GM12878 (cell line): ENCODE measurements at regions not wholly inside any gene's neighbourhood (a gene's known extent, or its start where the extent isn't known, plus 50 kb on each side); places are given as distances from the start of the nearest gene placed in this dataset.
A peak's percentile ranks its signal among the peaks of the same experiment; 100 is the strongest.

Experiments used
- ATAC-seq: fragments of 200-7000 bp; cut with Tn5 transposase; 3 replicates; pipeline ENCODE4 v1.9.1; 2020; ENCODE audit warnings: mild to moderate bottlenecking, moderate library complexity
- BruUV-seq: library from RNA; stranded (reverse); fragments of 400-500 nt; replicated peaks from 2 replicates; lab custom pipeline; 2021; lab: Mats Ljungman, UMichigan
- CTCF ChIA-PET: fragments of 300-600 bp; sonication (Branson Sonifier 250); formaldehyde crosslinking; extraction: SDS; loops from one replicate; lab custom pipeline; 2021; ENCODE audit warnings: inconsistent platforms; lab: Yijun Ruan, JAX
- POLR2A ChIA-PET: fragments of 350-600 bp; formaldehyde crosslinking; extraction: SDS; loops from one replicate; lab custom pipeline; 2021; ENCODE audit warnings: inconsistent platforms; lab: Charles Lee
- RAD21 ChIA-PET: fragments of 300-600 bp; sonication (Branson Sonifier 250); formaldehyde crosslinking; loops from one replicate; lab custom pipeline; 2023; ENCODE audit warnings: antibody characterized with exemption; ENCODE audit not compliant: unreplicated experiment; lab: Charles Lee
- SMC1A ChIA-PET: fragments of 300-600 bp; sonication (Branson Sonifier 250); formaldehyde crosslinking; loops from one replicate; lab custom pipeline; 2023; ENCODE audit not compliant: unreplicated experiment, uncharacterized antibody; lab: Charles Lee
- DNase-seq: peaks from one replicate; pipeline ENCODE4 v3.0.0-alpha.2; 2011; ENCODE audit warnings: low read depth, low spot score
- FAIRE-seq: peaks from 3 replicates; lab custom pipeline; 2011; peaks lifted over from hg19 to GRCh38; lab: Jason Lieb, UNC
- H2AFZ ChIP-seq: 2 replicates; pipeline ENCODE4 v1.6.0; 2011; ENCODE audit warnings: low read depth, low read length, control low read depth; ENCODE audit not compliant: control insufficient read depth
- H3K27ac ChIP-seq: 2 replicates; pipeline ENCODE4 v1.5.1; 2011; ENCODE audit warnings: control low read depth; ENCODE audit not compliant: control insufficient read depth, insufficient read depth
- H3K27me3 ChIP-seq, 2 experiments: replicated peaks in 1 of 2; 2 replicates each; pipeline versions ENCODE4 v1.6.0 to v1.6.1; 2011; ENCODE audit warnings: low read length in 1 of 2; ENCODE audit not compliant: control insufficient read depth in 2 of 2, insufficient read depth in 2 of 2
- H3K36me3 ChIP-seq, 2 experiments: 2 replicates each; pipeline ENCODE4 v1.5.1; 2011; ENCODE audit warnings: low read length in 1 of 2; ENCODE audit not compliant: control insufficient read depth in 2 of 2, insufficient read depth in 2 of 2
- H3K4me1 ChIP-seq: 2 replicates; pipeline ENCODE4 v1.6.1; 2011; ENCODE audit warnings: mild to moderate bottlenecking, low read length, moderate library complexity, mixed read lengths; ENCODE audit not compliant: control insufficient read depth, insufficient read depth
- H3K4me2 ChIP-seq: 2 replicates; pipeline ENCODE4 v1.6.0; 2011; ENCODE audit warnings: control low read depth; ENCODE audit not compliant: control insufficient read depth, insufficient read depth
- H3K4me3 ChIP-seq: fragments of 200-600 bp; sonication (generic); 2 replicates; pipeline ENCODE4 v1.5.1; 2016
- H3K79me2 ChIP-seq: 2 replicates; pipeline ENCODE4 v1.6.0; 2011; ENCODE audit warnings: low read length; ENCODE audit not compliant: control insufficient read depth, insufficient read depth
- H3K9ac ChIP-seq: 2 replicates; pipeline ENCODE4 v1.8.0; 2011; ENCODE audit warnings: low read length, control low read depth, mixed read lengths; ENCODE audit not compliant: control insufficient read depth, insufficient read depth
- H3K9me3 ChIP-seq: replicated peaks from 3 replicates; pipeline ENCODE4 v1.5.1; 2011; ENCODE audit warnings: mild to moderate bottlenecking, low read length; ENCODE audit not compliant: control insufficient read depth, insufficient read depth
- H4K20me1 ChIP-seq: 2 replicates; pipeline ENCODE4 v1.6.0; 2011; ENCODE audit not compliant: control insufficient read depth, insufficient read depth
- ATF7 ChIP-seq: fragments of 450-650 bp; IDR thresholded peaks from 2 replicates; pipeline ENCODE4 v1.6.1; 2016; ENCODE audit warnings: low read depth, mild to moderate bottlenecking
- CEBPB ChIP-seq, 2 experiments: fragments of 150-350 bp in 1 of 2; IDR thresholded peaks; 2 replicates each; pipeline ENCODE4 v1.6.1; 2012 to 2014; ENCODE audit warnings: low read depth in 2 of 2, low read length in 2 of 2, borderline replicate concordance in 1 of 2, inconsistent platforms in 1 of 2
- FOS ChIP-seq: IDR thresholded peaks from 3 replicates; pipeline ENCODE4 v1.6.1; 2011; ENCODE audit warnings: borderline replicate concordance; ENCODE audit not compliant: insufficient read length; ENCODE audit errors: extremely low read depth
- GATAD2B ChIP-seq: fragments of 450-650 bp; conservative IDR thresholded peaks from 2 replicates; pipeline ENCODE4 v1.6.1; 2017; ENCODE audit warnings: low read depth, mild to moderate bottlenecking, moderate library complexity
- MLLT1 ChIP-seq: fragments of 450-650 bp; IDR thresholded peaks from 2 replicates; pipeline ENCODE4 v1.6.1; 2016; ENCODE audit warnings: mild to moderate bottlenecking
- NFIC ChIP-seq: IDR thresholded peaks from 2 replicates; pipeline ENCODE4 v1.6.1; 2012; ENCODE audit warnings: low read depth, mild to moderate bottlenecking, inconsistent platforms, low read length, moderate library complexity
- NFXL1 ChIP-seq: fragments of 450-650 bp; IDR thresholded peaks from 2 replicates; pipeline ENCODE4 v1.6.1; 2017; ENCODE audit warnings: antibody characterized with exemption, mild to moderate bottlenecking, borderline replicate concordance
- NR2F1 ChIP-seq: fragments of 450-650 bp; conservative IDR thresholded peaks from 2 replicates; pipeline ENCODE4 v1.6.1; 2017; ENCODE audit warnings: mild to moderate bottlenecking
- POLR2A ChIP-seq: IDR thresholded peaks from 2 replicates; pipeline ENCODE4 v1.6.1; 2011; ENCODE audit warnings: low read depth, mild to moderate bottlenecking, low read length
- SIN3A ChIP-seq: IDR thresholded peaks from 2 replicates; pipeline ENCODE4 v1.6.1; 2012; ENCODE audit warnings: low read depth, low read length, improper control_type of control experiment
- SIX5 ChIP-seq: IDR thresholded peaks from 2 replicates; pipeline ENCODE4 v1.6.1; 2011; ENCODE audit warnings: mild to moderate bottlenecking, low read depth, low read length, moderate library complexity; ENCODE audit not compliant: severe bottlenecking
- ZBTB11 ChIP-seq: fragments of 450-650 bp; formaldehyde crosslinking; IDR thresholded peaks from 2 replicates; pipeline ENCODE4 v1.5.0; 2022; ENCODE audit warnings: mild to moderate bottlenecking, missing genetic modification characterization
- ZNF207 ChIP-seq: fragments of 450-650 bp; IDR thresholded peaks from 2 replicates; pipeline ENCODE4 v1.6.1; 2014; ENCODE audit warnings: antibody characterized with exemption, mild to moderate bottlenecking, borderline replicate concordance
- WGBS: methylation state at CpG from one replicate; pipeline ENCODE4 v1.1.6; 2016; ENCODE audit warnings: low lambda C conversion rate; ENCODE audit not compliant: insufficient replicate concordance, insufficient coverage; ENCODE audit errors: missing lambda C conversion rate; 5-methylcytosine and 5-hydroxymethylcytosine counted together
- in situ Hi-C: fragments of 300-500 bp; cut with MboI; formaldehyde crosslinking; loops from 9 replicates; pipeline ENCODE4 v1.14.3; 2018; ENCODE audit warnings: mixed read lengths
- intact Hi-C: fragments of 100-400 bp; cut with micrococcal nuclease; formaldehyde crosslinking; loops from one replicate; pipeline ENCODE4 v1.14.2; 2022; ENCODE audit not compliant: unreplicated experiment

GRCh38 chr6:119447921-119448320 is 98.4 kb upstream of the MAN1A1 start:
- no peak for ATAC-seq
- H3K4me2 ChIP-seq, result no peak overlapping the region
- ChIA-PET POLR2A (interaction anchor here (0.7 kb wide), 3 partner anchors 96 to 267 kb away, joined by 3 to 4 read pairs (median 3); no protein-coding TSS in a partner anchor), SMC1A (interaction anchor here (0.7 to 12.9 kb wide), 4 partner anchors 12 to 116 kb away, joined by 4 to 109 read pairs (median 14); no protein-coding TSS in a partner anchor), RAD21 (interaction anchor here (1.7 to 1.9 kb wide), 2 partner anchors 10 to 15 kb away, joined by 6 to 8 read pairs; no protein-coding TSS in a partner anchor), CTCF (interaction anchor here (1.5 to 1.9 kb wide), 2 partner anchors 14 to 90 kb away, joined by 4 to 8 read pairs; no protein-coding TSS in a partner anchor)
- no peaks in the 10 kb centered on the region for H3K79me2 ChIP-seq
- no peak overlapping the region for H3K4me3 ChIP-seq
- H3K27me3 ChIP-seq, result no peaks in the 10 kb centered on the region
- no TSS peak for BruUV-seq
- peaks cover 2% of the 10 kb centered on the region; the same call in 1 of the 3 replicates for H3K9me3 ChIP-seq
- in situ Hi-C loops, result no loop called here
- no peaks in the 10 kb centered on the region for H4K20me1 ChIP-seq
- intact Hi-C loops, result loop anchor here (2.0 to 10.0 kb wide), 2 partner anchors 15 to 87 kb away; no protein-coding TSS in a partner anchor
- peaks cover 46% of the 10 kb centered on the region for H3K4me1 ChIP-seq
- H3K36me3 ChIP-seq, result no peaks in the 10 kb centered on the region
- no peak overlapping the region for H3K27ac ChIP-seq
- TF ChIP-seq GATAD2B (no peak), NFXL1 (no peak), NR2F1 (no peak), MLLT1 (no peak), NFIC (no peak)
- no peak for FAIRE-seq
- H3K9ac ChIP-seq, result no peak overlapping the region
- H2AFZ ChIP-seq, result no peak overlapping the region
- 97% methylated on average over 3 of the region's 3 CpGs for WGBS
- DNase-seq, result no peak

GRCh38 chr6:119446609-119447008 is 97.0 kb upstream of the MAN1A1 start:
- Histone ChIP-seq H4K20me1 (no peaks in the 10 kb centered on the region), H3K4me1 (peaks cover 53% of the 10 kb centered on the region), H3K27ac (no peak overlapping the region; the same call in 1 of the 2 replicates), H3K36me3 (no peaks in the 10 kb centered on the region), H3K9ac (no peak overlapping the region), H3K79me2 (no peaks in the 10 kb centered on the region), H3K27me3 (no peaks in the 10 kb centered on the region), H3K4me3 (no peak overlapping the region), H3K4me2 (peak overlapping the region; percentile 22; the same call in 1 of the 2 replicates), H2AFZ (peak overlapping the region; percentile 47), H3K9me3 (peaks cover 2% of the 10 kb centered on the region; the same call in 2 of the 3 replicates)
- SMC1A ChIA-PET, result interaction anchor here (1.1 to 12.9 kb wide), 3 partner anchors 9 to 15 kb away, joined by 3 to 109 read pairs (median 24); no protein-coding TSS in a partner anchor
- CTCF ChIA-PET, result no interaction called here
- no peak for DNase-seq
- ATAC-seq, result no peak
- POLR2A ChIA-PET, result no interaction called here
- no TSS peak for BruUV-seq
- RAD21 ChIA-PET, result interaction anchor here (1.2 kb wide), 1 partner anchor 96 kb away, joined by 3 read pairs; no protein-coding TSS in a partner anchor
- 63% methylated on average over 2 of the region's 2 CpGs for WGBS
- FAIRE-seq, result no peak
- intact Hi-C loops (loop anchor here (10.0 kb wide), 1 partner anchor 88 kb away; no protein-coding TSS in a partner anchor), in situ Hi-C loops (no loop called here)
- TF ChIP-seq ZBTB11 (CRISPR knock-in tag) (no peak), GATAD2B (no peak), CEBPB (IDR thresholded peaks at IDR 0.05; ENCODE audit: borderline replicate concordance in 1 of 2, low read depth in 2 of 2, low read length in 2 of 2) (no peak), SIN3A (no peak), FOS (no peak), POLR2A (no peak), ZNF207 (no peak), ATF7 (no peak), SIX5 (no peak)
